GM21717 (cell line): ENCODE measurements at regions not wholly inside any gene's neighbourhood (a gene's known extent, or its start where the extent isn't known, plus 50 kb on each side); places are given as distances from the start of the nearest gene placed in this dataset.

Source experiments
- ATAC-seq: cut with Tn5 transposase; IDR thresholded peaks from one replicate; pipeline ENCODE4 v1.9.1; 2021; ENCODE audit warnings: mild to moderate bottlenecking, moderate library complexity; ENCODE audit not compliant: unreplicated experiment

- ATAC-seq = no peak
Measured at GRCh38 chr4:56099378-56099786, 150.6 kb downstream of the CEP135 start.

- ATAC-seq = no peak
Measured at GRCh38 chr4:56093576-56093975, 144.8 kb downstream of the CEP135 start.

- no peak for ATAC-seq
Measured at GRCh38 chr4:56092540-56092939, 143.8 kb downstream of the CEP135 start.

- ATAC-seq = no peak
Measured at GRCh38 chr4:56086561-56086960, 137.8 kb downstream of the CEP135 start.

- no peak for ATAC-seq
Measured at GRCh38 chr4:56086073-56086541, 137.4 kb downstream of the CEP135 start.

GRCh38 chr4:56085275-56085674 lies 136.5 kb downstream of the CEP135 start:
- no peak for ATAC-seq

GRCh38 chr4:56084851-56085250 lies 136.1 kb downstream of the CEP135 start:
- ATAC-seq = no peak
